NCI-H82 treated with DMSO at 0.1 percent for 48 hours (cell line): ENCODE measurements at regions not wholly inside any gene's neighbourhood (a gene's known extent, or its start where the extent isn't known, plus 50 kb on each side); places are given as distances from the start of the nearest gene placed in this dataset.
"Not testable (repeated sequence)": the region's sequence is repeated elsewhere in the genome, so short reads cannot be mapped to it uniquely, and the experiment has no call there.

ENCODE experiments used
- DNase-seq: peaks from one replicate; lab custom pipeline; 2025; ENCODE audit not compliant: unreplicated experiment; lab: John Stamatoyannopoulos, UW

GRCh38 chrX:5702890-5703289 lies 525.8 kb downstream of the NLGN4X start:
- DNase-seq: no peak

- no peak for DNase-seq
These were observed 532.7 kb downstream of the NLGN4X start for GRCh38 chrX:5695971-5696370.

DNA sequence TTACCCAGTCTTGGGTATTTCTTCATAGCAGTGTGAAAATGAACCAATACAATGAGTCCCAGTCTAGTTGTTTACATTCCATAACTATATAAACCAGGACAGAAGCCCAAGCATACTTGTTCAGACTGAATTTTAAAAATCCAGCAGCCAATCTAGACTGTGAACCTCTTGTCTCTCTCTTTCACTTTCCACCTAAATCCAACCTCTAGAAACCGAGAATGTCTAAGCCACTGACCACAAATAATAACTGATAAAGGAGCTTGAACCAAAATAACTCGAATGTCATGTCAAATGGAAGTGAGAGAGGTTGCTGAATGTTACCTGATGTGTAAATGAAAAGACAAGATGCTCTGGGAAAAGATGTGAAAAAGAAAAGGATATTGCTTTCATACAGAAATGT lies 544.7 kb downstream of the NLGN4X start:
- DNase-seq: no peak

- DNase-seq: no peak
These were observed 547.5 kb downstream of the NLGN4X start for GRCh38 chrX:5681159-5681558.

DNA sequence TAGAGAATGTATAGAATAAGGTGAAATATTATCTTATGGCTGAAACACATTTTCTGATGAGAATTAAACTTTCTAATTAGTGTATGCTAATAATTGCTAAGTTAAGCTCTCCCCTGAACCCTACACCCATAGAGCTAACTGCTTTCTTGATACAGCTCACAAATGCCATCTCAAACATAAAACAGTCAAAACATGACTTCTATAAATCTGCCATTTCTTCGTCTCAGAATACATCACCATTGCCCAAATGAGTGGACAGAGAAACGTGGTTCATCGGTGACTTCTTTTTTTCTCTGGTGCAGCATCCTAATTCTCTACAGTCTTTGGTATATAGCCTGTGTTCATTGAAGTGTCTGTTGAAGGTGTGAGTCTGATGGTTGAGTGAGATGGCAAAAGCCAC lies 554.6 kb downstream of the NLGN4X start:
- DNase-seq: no peak

GRCh38 chrX:5672099-5672498 lies 556.6 kb downstream of the NLGN4X start:
- DNase-seq: no peak

DNA sequence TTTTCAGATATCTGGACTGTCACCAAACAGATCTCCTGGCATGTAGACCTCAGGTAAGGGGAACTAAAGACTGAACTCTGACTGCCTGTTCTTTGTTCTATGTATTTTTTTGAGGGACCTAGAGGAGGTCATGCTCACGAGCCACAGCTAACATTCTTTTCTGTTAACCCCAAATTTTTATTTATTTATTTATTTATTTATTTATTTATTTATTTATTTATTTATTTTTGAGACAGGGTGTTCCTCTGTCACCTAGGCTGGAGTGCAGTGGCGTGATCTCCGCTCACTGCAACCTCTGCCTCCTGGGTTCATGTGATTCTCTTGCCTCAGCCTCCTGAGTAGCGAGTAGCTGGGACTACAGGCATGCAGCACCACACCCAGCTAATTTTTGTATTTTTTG lies 562.0 kb downstream of the NLGN4X start:
- not testable (repeated sequence) for DNase-seq

DNA sequence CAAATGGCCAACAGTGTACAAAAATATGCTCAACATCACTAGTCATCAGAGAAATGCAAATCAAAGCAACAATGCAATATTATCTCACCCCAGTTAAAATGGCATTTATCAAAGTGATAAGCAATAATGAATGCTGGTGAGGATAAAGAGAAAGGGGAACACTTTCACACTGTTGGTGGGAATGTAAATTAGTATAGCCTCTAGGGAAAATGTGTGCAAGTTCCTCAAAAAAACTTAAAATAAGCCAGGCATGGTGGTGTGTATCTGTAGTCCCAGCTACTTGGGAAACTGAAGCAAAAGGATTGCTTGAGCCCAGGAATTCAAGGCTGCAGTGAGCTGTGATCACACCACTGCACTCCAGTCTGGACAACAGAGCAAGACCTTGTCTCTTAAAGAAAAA lies 572.1 kb downstream of the NLGN4X start:
- no peak for DNase-seq

- no peak for DNase-seq
These were observed 577.8 kb downstream of the NLGN4X start for GRCh38 chrX:5650904-5651303.

- no peak for DNase-seq
These were observed 579.6 kb downstream of the NLGN4X start for GRCh38 chrX:5648941-5649568.

- no peak for DNase-seq
These were observed 581.8 kb downstream of the NLGN4X start for GRCh38 chrX:5646818-5647217.

DNA sequence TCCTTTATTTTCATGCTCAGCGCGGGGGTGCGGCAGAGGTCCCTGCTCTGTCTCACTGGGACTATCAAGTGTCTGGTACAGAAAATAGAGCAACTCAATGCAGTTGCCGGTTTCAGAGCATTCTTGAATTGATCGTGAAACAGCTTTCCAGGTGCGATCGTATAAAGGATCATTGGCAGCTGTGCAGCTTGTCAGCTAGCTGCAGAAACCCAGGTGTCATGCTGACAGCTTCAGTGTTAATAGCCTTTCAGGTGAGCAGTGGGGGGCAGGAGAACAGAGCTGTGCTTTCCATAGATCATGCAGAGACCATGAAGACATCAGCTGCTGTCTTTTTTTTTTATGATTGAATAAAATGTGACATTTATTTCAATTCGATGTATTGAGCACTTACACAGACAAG lies 583.9 kb downstream of the NLGN4X start:
- no peak for DNase-seq

GRCh38 chrX:5640071-5640470 lies 588.6 kb downstream of the NLGN4X start:
- peak; percentile 16 for DNase-seq

DNA sequence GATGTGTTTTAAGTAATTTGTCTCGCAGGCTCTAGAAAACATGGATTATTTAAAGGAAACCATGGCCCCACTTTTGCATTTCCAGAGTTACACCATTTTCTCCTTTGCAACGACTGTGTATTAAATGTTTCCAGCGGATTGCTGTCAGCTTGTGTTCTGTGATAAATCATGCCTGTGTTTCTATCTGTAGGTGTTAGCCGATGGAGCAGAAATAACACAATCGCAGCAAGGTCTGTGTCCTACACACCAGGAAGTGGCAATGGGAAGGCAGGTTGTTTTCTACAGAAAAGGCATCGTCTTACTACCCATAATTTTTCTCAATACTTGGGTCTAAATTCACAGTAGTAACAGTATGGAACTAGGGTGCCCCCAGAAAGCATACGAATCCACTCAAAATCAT lies 590.1 kb downstream of the NLGN4X start:
- DNase-seq: no peak

DNA sequence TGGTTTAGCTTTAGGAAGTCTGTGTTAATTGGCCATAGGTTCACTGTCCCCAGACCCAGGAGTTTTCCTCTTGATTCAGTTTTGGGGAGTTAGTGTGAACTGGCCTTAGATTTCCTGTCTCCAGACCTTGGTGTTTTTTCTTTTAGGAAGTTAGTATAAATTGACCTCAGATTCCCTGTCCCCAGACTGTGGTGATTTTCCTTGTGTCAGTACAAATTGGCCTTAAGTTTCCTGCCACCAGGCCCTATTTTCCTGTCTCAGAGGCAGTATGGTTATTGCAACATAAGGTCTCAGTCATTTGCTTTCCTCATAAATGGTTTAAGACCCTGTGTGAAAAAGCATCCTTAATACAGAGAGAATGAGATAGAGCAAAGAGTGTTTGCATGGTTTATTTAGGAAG lies 595.8 kb downstream of the NLGN4X start:
- no peak for DNase-seq

GRCh38 chrX:5632061-5632614 lies 596.5 kb downstream of the NLGN4X start:
- no peak for DNase-seq

- DNase-seq: no peak
These were observed 611.0 kb downstream of the NLGN4X start for GRCh38 chrX:5617666-5618065.

DNA sequence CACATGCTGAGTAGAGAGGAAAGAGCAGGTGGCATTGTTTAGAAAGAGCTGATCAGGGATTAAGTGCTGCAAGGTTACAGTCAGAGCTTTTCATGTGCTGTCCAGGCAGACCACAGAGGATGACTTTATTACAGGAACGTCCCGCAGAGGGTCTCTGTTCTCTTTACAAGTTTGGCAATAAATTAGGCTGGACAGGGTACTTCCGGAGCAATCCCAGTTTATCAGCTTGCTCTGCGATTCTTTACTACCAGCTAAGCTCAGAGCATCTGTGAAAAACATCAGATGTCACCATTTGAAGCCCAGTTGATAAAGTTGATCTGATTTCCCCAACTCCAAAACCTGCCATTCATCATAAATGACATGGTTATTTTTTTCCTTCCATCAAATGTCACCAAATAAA lies 633.1 kb downstream of the NLGN4X start:
- no peak for DNase-seq

DNA sequence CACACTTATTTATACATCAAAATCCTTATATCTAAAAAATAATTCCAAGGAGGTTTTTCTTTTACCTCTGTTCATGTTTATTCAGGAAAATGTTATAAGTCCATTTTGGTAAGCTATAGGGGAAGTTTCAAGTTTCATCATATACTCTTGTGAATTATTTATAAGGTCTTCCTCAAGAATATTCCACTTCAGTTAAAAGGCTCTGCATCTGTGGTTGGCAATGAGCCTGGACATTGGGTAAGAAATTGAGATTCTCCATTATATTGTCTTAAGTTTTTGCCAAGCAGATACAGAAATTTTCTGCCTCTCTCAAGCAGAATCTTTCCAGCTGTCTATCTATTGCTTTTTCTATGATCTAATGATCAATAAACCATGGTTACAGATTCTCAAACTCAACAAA lies 641.9 kb downstream of the NLGN4X start:
- DNase-seq: no peak

DNA sequence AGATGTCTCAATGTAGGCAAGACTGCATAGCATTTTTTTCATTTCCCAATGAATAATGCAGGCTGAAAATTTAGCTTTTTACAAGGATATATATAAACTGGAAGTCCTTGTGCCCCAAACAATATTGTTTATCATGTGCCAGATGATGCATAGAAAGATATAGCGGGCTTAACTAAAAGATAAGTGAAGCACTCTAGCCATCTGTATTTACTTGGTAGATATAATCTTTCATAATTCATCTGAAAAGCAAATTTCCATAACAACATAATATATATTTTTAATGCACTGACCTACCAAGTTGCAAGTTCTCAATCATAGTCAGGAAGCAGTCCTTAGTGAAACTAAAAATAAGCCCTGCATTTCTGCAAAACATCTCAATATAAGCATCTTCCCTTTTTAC lies 653.3 kb downstream of the NLGN4X start:
- DNase-seq: no peak

GRCh38 chrX:5568934-5569333 lies 659.7 kb downstream of the NLGN4X start:
- no peak for DNase-seq

GRCh38 chrX:5559386-5559785 lies 669.3 kb downstream of the NLGN4X start:
- DNase-seq: no peak

GRCh38 chrX:5549512-5549911 lies 679.2 kb downstream of the NLGN4X start:
- no peak for DNase-seq
